Glomerular visceral epithelial cell (primary cell): ENCODE measurements at regions not wholly inside any gene's neighbourhood (a gene's known extent, or its start where the extent isn't known, plus 50 kb on each side); places are given as distances from the start of the nearest gene placed in this dataset.
"Not testable (repeated sequence)": the region's sequence is repeated elsewhere in the genome, so short reads cannot be mapped to it uniquely, and the experiment has no call there.

ENCODE experiments used
- DNase-seq: peaks from one replicate; pipeline ENCODE4 v3.0.0-alpha.2; 2016; ENCODE audit errors: extremely low spot score

GRCh38 chr2:239660390-239661230, 259.8 kb upstream of the HDAC4 start:
- DNase-seq, result no peak

DNA sequence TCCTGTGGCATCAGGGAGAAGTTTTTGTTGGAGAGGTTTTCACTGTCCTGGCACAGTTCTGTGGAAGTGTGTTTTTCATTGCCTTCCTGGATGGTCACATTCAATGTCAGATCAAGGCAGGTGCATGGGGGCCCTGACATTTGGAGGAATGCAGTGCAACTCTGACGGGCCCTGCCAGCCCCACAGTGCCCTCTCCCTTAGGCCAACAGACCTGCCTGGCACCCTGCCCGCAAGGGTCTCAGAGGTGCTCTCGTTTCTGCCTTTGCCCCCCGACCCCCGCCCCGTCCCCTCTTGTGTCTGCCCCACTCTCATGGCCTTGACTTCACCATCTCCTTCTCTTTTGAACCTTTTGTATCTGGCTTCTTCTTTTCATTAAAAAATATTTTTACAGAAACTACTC, 257.2 kb upstream of the HDAC4 start:
- no peak for DNase-seq

DNA sequence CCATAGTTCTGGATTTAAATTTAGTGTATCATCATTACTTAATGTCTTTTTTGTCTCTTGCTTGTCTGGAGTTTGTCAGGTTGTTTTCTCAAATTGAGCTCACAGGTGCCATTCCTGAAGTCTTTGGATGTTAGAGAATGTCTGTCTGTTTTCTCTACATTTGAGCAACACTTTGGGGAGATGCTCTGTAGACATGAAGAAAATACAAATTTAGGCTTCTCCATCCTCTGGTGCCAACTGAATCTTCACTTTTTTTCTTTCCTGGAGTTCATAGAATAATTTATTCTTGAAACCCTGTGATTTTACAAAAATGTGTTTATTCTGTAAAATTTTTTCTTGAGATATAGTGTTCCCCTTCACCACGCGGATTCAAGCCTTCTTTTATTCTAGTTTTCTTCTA, 256.4 kb upstream of the HDAC4 start:
- no peak for DNase-seq

DNA sequence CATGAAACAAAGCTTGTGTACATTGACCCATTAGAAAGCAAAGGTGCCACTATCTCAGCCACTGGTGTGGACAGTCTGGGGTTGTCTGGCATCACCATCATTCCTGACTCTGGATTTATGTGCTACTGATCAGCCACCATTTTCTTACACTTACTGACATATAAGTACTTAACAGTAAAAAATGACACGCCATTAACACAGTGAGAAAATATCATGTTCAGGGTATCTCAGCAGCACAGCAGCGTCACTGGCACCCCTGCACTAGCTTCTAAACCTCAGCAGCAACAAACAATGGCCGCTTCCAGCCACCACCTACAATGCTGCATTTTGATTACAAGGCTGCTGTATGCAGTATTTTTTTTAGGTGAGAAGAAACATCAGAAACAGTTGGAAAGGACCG, 253.4 kb upstream of the HDAC4 start:
- DNase-seq, result no peak

GRCh38 chr2:239651859-239652258, 251.0 kb upstream of the HDAC4 start:
- DNase-seq, result no peak

DNA sequence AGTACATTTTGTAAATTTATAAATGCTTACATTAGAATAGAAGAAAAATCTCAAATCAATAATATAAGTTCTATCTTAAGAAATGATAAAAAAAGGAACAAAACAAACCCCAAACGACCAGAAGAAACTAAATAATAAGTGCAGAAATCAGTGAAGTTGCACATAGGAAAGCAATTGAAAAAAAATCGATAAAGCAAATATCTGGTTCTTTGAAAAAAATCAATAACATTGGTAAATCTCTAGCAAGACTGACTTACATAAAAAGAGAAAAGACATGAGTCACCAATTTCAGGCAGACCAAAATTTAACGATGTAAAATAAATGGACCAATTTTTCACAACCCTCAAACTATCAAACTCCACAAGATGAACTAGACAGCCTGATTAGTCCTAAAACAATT, 249.9 kb upstream of the HDAC4 start:
- DNase-seq, result no peak

DNA sequence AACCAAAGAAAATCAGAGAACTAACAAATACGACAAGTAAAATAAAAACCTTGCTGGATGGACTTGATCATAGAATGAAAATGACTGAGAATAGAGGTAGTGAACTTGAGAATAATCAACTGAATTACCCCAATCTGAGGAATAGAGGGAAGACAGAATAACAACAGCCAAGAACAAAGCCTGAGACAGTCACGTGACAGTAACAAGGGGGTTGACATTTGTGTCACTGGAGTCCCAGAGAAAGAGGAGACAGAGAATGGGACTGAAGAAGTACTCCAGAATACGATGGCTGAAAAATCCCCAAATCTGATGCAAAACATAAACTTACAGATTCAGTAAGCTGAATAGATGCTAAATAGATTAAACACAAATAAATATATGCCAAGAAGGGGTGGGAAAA, 248.5 kb upstream of the HDAC4 start:
- DNase-seq, result no peak

DNA sequence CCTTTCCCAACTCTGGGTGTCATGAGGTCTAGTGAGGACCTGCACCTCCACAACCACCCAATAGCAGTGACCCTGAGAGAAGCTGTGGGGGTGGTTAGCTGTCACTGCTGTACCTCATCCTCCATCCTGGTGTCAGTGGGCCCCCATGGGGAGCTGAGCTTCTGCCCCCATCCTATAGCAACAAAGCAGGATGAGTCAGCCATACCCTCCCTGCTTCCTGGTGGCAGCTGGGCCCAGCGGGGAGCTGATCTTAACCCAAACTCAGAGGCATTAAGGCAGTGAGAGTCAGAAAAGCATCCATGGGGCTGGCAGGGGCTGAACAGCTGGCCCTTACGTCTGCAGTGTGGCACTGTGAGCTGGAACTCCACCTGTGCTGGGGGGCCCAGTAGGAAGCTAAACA, 247.8 kb upstream of the HDAC4 start:
- DNase-seq, result no peak

DNA sequence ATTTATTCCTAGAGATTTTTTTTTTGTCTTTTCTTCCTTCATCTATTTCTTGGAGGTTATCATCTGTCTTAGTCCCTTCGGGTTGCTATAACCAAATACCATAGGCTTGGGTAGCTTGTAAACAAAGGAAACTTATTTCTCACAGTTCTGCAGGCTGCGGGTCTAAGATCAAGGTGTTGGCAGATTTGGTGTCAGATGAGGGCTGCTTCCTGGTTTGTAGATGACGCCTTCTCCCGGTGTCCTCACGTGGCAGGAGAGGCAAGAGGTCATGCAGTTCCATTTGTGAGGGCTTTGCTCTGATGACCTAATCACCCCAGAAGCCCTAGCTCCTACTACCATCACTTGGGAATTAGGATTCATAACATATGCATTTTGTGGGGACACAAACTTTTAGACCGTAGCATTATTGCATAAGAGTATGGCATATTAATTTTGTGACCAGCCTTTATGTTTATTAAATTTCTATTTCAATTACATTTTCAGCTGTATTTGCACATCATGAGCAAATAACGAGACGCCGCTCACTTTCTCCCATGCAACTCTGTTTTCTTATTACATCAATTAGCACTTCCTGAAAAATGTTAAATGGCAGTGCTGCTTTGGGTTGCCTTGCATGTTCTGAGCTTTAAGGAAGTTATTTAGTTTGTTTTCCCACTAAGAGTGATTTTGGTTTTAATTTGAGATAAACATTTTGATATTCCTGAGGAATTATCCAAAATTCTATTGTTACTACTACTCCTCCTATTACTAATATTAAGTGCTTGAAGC, 246.4 kb upstream of the HDAC4 start:
- no peak for DNase-seq

- no peak for DNase-seq
These were observed 245.4 kb upstream of the HDAC4 start for GRCh38 chr2:239646184-239646583.

DNA sequence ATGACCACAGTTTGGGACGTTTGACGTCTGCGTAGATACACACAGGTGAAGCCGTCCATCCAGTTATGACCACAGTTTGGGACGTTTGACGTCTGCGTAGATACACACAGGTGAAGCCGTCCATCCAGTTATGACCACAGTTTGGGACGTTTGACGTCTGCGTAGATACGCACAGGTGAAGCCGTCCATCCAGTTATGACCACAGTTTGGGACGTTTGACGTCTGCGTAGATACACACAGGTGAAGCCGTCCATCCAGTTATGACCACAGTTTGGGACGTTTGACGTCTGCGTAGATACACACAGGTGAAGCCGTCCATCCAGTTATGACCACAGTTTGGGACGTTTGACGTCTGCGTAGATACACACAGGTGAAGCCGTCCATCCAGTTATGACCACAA, 243.8 kb upstream of the HDAC4 start:
- DNase-seq, result not testable (repeated sequence)

DNA sequence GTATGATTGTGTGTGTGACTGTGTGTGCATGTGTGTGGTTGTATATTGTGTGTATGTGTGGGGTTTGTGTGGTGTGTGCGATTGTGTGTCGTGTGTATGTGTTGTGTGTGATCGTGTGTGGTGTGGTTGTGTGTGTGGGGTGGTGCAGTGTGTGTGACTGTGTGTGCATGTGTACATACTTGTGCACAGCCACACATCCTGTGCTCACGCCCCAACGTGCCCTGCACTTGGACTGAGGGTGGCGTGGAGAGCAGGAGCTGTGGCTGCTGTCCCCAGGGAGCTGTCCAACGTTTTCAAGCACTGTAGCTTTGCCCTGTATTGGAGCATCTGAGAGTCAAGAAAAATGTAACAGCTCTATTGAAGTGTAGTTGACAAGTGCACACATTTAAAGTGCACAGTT, 243.2 kb upstream of the HDAC4 start:
- DNase-seq, result no peak

DNA sequence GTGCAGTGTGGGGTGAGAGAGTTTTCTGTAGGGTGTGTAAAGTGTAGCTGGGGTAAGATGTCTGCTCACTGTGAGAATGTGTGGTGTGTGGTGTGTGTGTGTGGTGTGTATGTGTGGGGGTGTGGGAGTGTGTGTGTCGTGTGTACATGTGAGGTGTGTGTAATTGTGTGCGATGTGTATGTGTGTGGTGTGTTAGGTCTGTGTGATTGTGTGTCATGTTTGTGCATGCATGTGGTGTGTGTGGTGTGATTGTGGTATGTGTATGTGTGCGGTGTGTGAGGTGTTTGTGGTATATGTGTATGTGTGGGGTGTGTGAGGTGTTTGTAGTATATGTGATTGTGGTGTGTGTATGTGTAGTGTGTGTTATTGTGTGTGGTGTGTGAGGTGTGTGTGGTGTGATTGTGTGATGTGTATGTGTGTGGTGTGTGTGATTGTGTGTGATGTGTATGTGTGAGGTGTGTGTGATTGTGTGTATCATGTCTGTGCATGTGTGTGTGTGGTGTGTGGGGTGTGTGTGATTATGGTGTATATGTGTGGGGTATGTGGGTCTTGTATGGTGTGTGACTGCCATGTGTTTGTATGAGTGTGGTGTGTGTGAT, 241.7 kb upstream of the HDAC4 start:
- DNase-seq, result no peak

DNA sequence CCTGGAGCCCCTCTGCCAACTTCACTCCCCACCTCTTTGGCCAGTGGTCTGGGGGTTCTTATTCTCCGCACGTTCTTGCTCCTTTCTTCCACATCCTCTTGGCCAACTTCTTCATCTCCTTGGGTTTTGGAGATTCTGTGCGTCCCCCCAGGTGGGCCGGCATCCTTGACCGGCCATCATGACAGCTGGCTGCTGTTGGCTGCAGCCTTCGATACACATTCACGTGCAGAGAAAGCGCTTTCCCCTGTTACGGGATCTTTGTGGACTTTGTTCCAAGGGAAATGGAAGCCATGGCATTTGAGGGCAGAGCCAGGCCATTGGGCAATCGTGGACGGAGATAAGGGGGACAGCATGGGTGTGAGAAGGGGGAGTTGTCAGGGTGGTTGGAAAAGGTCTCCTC, 241.1 kb upstream of the HDAC4 start:
- DNase-seq, result not testable (repeated sequence)

- no peak for DNase-seq
These were observed 240.1 kb upstream of the HDAC4 start for GRCh38 chr2:239640676-239641578.

DNA sequence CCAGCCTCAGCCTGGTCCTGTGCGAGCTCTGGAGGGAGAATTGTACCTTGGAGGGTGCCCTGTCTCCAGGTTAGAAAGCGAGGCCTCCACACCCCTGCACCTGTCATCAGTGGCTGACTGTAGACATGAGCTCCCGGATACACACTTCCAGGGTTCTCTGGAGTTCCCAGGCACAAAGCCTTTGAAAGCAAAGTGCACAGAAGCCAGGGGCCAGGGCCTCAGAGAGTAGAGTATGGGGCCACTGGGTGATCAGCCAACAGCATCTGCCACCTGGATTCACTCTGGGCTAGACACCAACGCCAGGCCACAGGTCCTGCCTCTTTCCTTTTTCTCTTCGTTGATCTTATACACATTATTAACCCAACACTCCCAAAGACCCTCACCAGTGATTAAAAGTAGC, 239.4 kb upstream of the HDAC4 start:
- no peak for DNase-seq

DNA sequence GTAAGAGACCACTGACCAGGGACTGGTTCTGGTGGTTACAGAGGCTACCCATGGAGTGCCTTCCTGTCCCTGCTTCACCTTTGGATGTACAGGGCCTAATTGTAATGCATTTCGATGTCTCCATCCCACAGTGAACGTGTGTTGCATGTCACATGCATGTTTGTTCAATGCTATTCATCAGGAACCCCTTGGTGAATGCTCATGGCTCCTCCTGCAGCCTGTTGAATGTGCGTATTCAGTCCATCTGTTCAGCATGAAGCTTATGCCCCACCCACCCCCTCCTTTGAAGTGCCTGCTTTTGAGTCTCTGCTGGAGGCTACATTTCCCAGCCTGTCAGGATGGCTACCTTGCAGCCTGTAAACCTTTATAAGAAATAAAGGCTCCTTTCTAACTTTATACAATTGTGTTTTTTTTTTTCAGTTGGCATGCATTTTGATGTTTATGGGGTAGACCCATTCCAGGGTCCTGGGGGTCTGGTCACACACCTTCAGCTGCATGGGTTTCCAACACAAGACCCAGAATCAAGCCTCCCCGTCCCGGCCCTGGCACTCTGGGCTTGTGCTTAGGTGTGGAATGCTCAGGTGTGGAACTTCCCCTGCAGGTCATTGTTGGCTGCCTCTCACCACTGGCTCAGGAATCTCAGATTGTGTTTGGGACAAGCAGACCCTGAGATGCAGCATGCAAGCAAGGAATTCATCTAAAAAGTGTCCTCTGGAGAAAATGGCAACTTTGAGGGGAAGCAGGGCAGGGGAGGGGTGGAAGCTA, 238.8 kb upstream of the HDAC4 start:
- no peak for DNase-seq

DNA sequence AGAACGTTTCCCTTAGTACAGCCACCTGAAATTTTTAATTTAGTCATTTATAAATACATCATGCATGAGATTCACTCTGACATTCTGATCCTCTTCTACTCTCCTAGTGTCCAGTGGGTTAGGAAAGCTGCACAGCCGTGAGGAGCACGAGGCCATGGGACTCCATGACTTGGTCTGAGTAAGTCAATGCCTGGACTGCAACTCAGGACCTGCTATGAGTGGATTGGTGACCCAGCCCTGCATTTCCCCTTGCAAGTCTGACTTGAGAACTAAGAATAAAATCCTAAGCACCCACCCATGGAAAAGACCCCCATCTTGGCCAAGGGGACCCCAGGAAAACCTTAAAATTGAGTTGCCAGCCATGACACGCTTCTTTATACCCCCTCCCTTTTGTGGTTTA, 237.6 kb upstream of the HDAC4 start:
- DNase-seq, result no peak

DNA sequence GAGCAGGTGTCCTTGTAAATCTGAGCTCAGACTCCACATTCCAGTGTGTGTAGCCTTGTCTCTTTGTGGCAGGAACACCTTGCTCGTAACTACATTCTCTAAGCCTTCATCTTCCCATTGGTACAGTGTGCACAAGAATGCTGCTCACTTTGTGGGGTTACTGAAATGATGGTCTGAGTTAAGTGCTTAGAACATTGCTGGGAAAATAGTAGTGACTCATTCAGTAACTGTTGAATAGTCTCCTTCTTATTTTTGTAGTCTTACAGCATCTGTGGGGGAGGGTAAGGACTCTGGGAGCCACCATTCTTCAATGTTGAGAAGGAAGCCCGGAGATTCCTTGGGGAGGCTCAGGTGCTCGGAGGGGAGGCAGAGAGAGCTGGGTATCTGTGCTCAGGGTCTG, 236.0 kb upstream of the HDAC4 start:
- DNase-seq, result no peak

GRCh38 chr2:239634769-239635168, 233.9 kb upstream of the HDAC4 start:
- DNase-seq, result no peak
